ENCODE measurements at regions not wholly inside any gene's neighbourhood (a gene's known extent, or its start where the extent isn't known, plus 50 kb on each side); places are given as distances from the start of the nearest gene placed in this dataset.
"Not testable (repeated sequence)": the region's sequence is repeated elsewhere in the genome, so short reads cannot be mapped to it uniquely, and the experiment has no call there.

DNA sequence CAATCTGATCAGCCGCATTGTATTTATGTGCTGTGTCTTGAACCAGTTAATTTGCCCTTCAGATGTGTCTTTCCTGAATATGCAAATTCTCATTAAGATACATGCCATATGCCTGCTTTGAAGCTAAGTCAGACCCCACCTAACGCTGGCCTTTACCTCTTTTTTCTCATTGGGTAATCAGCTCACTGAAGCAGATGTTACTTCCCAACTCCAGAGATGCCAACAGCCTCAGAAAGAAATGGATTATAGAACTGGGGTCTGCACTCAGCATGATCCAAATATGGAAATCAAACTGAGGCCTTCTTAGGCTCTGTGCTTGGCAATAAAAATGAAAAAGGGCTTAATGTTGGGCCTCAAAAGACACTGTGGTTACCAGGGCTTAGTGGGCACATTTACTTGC is 113.9 kb downstream of the FZD1 start:
- Histone ChIP-seq H3K4me1 (ENCODE audit: insufficient read depth, low read length) (peaks cover 2% of the 10 kb centered on the region; the same call in 1 of the 2 replicates), H3K4me3 (ENCODE audit: low read length) (no peak overlapping the region), H3K9me3 (ENCODE audit: insufficient read depth, low read depth, low read length) (no peaks in the 10 kb centered on the region), H3K27me3 (ENCODE audit: insufficient read depth, low read length) (no peaks in the 10 kb centered on the region), H3K27ac (ENCODE audit: low read depth, low read length) (no peak overlapping the region), H3K9ac (ENCODE audit: low read depth, low read length) (no peak overlapping the region), H3K36me3 (ENCODE audit: insufficient read depth, low read length) (no peaks in the 10 kb centered on the region)
- 90% methylated on average over 2 of the region's 2 CpGs for WGBS

DNA sequence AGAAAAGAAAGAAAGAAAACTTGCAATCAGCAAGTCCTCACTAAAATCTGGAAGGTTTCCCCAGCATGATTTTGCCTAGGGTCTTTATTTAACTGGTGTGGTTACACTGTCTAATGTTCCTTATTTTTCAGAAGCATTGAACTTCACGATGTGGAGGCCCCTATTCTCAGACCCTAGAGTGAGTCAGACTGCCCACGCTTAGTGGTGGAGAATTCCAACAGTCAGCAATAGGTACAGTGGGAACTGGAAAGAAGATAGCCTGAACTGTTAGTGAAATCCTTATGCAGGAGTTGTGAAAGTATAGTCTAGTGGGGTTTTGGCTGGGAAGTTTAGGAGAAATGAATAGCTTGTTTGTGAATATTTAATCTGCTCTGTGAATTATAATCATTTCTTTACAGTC is 115.0 kb downstream of the FZD1 start:
- Histone ChIP-seq H3K4me3 (ENCODE audit: low read length) (no peak overlapping the region), H3K27me3 (ENCODE audit: insufficient read depth, low read length) (no peaks in the 10 kb centered on the region), H3K9me3 (ENCODE audit: insufficient read depth, low read depth, low read length) (no peaks in the 10 kb centered on the region), H3K9ac (ENCODE audit: low read depth, low read length) (no peak overlapping the region), H3K4me1 (ENCODE audit: insufficient read depth, low read length) (peaks cover 2% of the 10 kb centered on the region; the same call in 1 of the 2 replicates), H3K36me3 (ENCODE audit: insufficient read depth, low read length) (no peaks in the 10 kb centered on the region), H3K27ac (ENCODE audit: low read depth, low read length) (no peak overlapping the region)
- 90% methylated on average over 2 of the region's 2 CpGs for WGBS

DNA sequence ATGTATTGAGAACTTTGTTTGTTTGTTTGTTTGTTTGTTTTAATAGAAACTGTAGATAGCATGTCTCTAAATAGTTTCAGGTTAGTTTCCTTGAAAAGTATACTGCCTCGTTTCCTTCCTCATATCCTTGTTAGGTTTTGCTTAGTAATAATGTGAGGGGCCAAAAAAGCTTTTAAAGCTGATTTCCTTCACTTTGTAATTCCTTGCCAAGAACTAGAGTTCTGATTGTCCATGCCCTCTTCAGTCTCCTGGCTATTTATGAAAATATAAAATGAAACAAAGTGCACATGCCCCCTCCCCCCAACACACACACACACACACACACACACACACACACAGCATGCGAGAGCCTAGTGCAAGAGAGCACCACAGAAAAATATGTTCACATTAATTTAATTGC is 115.8 kb downstream of the FZD1 start:
- Histone ChIP-seq H3K27ac (ENCODE audit: low read depth, low read length) (no peak overlapping the region), H3K4me1 (ENCODE audit: insufficient read depth, low read length) (no peaks in the 10 kb centered on the region), H3K4me3 (ENCODE audit: low read length) (no peak overlapping the region), H3K27me3 (ENCODE audit: insufficient read depth, low read length) (no peaks in the 10 kb centered on the region), H3K36me3 (ENCODE audit: insufficient read depth, low read length) (no peaks in the 10 kb centered on the region), H3K9ac (ENCODE audit: low read depth, low read length) (no peak overlapping the region), H3K9me3 (ENCODE audit: insufficient read depth, low read depth, low read length) (no peaks in the 10 kb centered on the region)
- 100% methylated on average over 2 of the region's 2 CpGs for WGBS

DNA sequence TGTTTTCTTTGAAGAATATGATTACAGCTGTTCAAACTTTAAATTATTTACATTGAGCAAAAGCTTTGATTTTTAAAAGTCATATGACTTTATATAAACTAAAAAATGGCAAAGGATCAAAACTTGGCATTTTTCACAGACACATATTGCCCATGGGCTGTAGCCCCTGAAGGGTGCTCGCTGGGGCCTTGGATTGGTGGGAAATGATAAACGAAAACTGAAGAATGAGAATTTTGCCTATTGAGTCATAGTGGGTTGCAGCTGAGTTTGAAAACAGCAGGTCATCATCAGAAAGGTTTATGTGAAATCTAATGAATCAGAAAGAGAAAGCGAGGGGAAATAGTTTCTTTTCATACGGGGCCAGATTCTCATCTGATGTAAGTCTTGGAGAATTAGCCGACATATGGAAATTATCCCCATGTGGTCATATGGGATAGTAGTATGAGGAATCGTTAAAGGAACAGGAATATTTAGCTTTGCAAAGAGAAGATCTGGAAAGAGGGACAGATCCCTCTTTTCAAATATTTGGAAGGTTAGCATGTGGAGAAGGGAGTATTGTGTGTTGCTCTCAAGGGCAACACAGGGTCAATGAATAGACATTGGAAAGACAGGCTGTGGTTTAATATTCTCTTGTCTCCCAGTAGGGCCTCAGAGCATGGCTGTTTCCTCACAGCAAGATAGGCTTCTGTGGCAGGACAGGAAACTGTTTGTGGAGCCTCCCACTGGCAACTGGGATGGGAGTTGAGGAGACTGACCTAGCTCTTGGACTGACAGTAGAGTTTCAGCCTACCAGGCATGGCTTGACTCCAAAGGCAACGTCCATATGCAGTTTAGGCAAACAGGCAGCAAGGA is 119.0 kb downstream of the FZD1 start:
- Histone ChIP-seq H3K9ac (ENCODE audit: low read depth, low read length) (no peak overlapping the region), H3K27ac (ENCODE audit: low read depth, low read length) (no peak overlapping the region), H3K4me1 (ENCODE audit: insufficient read depth, low read length) (no peaks in the 10 kb centered on the region), H3K27me3 (ENCODE audit: insufficient read depth, low read length) (no peaks in the 10 kb centered on the region), H3K36me3 (ENCODE audit: insufficient read depth, low read length) (no peaks in the 10 kb centered on the region), H3K4me3 (ENCODE audit: low read length) (no peak overlapping the region), H3K9me3 (ENCODE audit: insufficient read depth, low read depth, low read length) (no peaks in the 10 kb centered on the region)
- WGBS, result 92% methylated on average over 7 of the region's 7 CpGs

DNA sequence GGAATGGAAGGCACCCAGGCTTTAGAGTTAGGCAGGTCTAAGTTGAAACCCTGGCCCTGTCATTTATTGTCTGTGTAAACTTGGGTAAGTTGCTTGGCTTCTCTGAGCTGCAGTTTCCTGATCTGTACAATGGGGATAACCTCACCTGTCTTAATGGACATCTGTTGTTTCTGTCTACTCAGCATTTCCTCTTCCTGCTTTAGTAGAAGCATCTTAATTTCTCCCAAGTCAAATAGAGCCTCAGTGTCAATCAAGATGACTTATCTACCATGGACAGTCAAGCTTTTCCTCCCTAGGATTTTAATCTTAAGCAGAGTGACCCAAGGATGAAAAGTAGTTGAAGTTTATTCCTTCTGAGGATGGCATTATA is 119.7 kb downstream of the FZD1 start:
- H3K4me1 ChIP-seq (ENCODE audit: insufficient read depth, low read length), result no peaks in the 10 kb centered on the region
- no peak overlapping the region for H3K9ac ChIP-seq (ENCODE audit: low read depth, low read length)
- no peaks in the 10 kb centered on the region for H3K36me3 ChIP-seq (ENCODE audit: insufficient read depth, low read length)
- H3K27me3 ChIP-seq (ENCODE audit: insufficient read depth, low read length), result no peaks in the 10 kb centered on the region
- H3K9me3 ChIP-seq (ENCODE audit: insufficient read depth, low read depth, low read length), result no peaks in the 10 kb centered on the region
- no peak overlapping the region for H3K4me3 ChIP-seq (ENCODE audit: low read length)
- no peak overlapping the region for H3K27ac ChIP-seq (ENCODE audit: low read depth, low read length)

DNA sequence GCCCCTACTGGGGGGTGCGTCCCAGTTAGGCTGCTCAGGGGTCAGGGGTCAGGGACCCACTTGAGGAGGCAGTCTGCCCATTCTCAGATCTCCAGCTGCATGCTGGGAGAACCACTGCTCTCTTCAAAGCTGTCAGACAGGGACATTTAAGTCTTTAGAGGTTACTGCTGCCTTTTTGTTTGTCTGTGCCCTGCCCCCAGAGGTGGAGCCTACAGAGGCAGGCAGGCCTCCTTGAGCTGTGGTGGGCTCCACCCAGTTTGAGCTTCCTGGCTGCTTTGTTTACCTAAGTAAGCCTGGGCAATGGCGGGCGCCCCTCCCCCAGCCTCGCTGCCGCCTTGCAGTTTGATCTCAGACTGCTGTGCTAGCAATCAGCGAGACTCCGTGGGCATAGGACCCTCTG is 130.5 kb downstream of the FZD1 start:
- not testable (repeated sequence) for H3K9me3 ChIP-seq (ENCODE audit: insufficient read depth, low read depth, low read length); H3K9ac ChIP-seq (ENCODE audit: low read depth, low read length); H3K36me3 ChIP-seq (ENCODE audit: insufficient read depth, low read length); H3K27ac ChIP-seq (ENCODE audit: low read depth, low read length); H3K4me1 ChIP-seq (ENCODE audit: insufficient read depth, low read length)
- Histone ChIP-seq H3K4me3 (ENCODE audit: low read length) (peak overlapping the region; percentile 42), H3K27me3 (ENCODE audit: insufficient read depth, low read length) (peaks cover 39% of the 10 kb centered on the region)
- 18% methylated on average over 6 of the region's 7 CpGs for WGBS

DNA sequence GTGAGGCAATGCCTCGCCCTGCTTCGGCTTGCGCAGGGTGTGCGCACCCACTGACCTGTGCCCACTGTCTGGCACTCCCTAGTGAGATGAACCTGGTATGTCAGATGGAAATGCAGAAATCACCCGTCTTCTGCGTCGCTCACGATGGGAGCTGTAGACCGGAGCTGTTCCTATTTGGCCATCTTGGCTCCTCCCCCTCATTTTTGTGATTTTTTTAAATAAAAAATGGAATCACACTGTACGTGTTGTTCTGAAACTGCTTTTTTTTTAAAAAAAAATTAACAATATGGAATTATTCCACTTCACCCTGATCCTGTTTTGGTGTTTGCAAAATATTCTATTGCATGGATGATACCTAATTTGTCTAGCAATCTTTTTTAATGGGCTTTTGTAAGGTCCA is 131.1 kb downstream of the FZD1 start:
- H3K4me1 ChIP-seq (ENCODE audit: insufficient read depth, low read length); H3K9me3 ChIP-seq (ENCODE audit: insufficient read depth, low read depth, low read length); H3K36me3 ChIP-seq (ENCODE audit: insufficient read depth, low read length); H3K27ac ChIP-seq (ENCODE audit: low read depth, low read length); H3K9ac ChIP-seq (ENCODE audit: low read depth, low read length): not testable (repeated sequence)
- H3K4me3 ChIP-seq (ENCODE audit: low read length), result peak overlapping the region; percentile 42
- WGBS, result 50% methylated on average over 9 of the region's 10 CpGs
- peaks cover 44% of the 10 kb centered on the region for H3K27me3 ChIP-seq (ENCODE audit: insufficient read depth, low read length)

DNA sequence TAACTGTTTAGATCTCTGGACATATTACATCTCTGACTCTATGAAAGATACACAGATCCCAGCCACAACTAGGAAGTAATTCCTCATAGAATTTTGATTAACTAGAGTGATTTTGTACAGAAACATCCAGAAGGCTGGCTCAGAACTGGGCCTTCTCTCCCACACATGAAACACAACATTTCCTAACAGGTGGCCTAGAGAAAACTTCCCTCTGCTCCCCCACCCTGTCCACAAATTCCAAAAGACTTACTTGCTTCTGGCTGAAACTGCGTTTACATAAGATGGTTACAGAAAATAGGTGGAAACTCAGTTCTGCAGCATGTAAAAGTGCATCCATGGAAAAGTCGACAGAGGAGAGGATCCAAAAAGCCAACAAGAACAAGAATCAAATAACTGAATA is 132.9 kb downstream of the FZD1 start:
- Histone ChIP-seq H3K27ac (ENCODE audit: low read depth, low read length) (no peak overlapping the region), H3K9me3 (ENCODE audit: insufficient read depth, low read depth, low read length) (no peaks in the 10 kb centered on the region), H3K9ac (ENCODE audit: low read depth, low read length) (no peak overlapping the region), H3K36me3 (ENCODE audit: insufficient read depth, low read length) (no peaks in the 10 kb centered on the region), H3K4me1 (ENCODE audit: insufficient read depth, low read length) (no peaks in the 10 kb centered on the region), H3K27me3 (ENCODE audit: insufficient read depth, low read length) (peaks cover 45% of the 10 kb centered on the region), H3K4me3 (ENCODE audit: low read length) (no peak overlapping the region)
- WGBS, result 91% methylated on average over 2 of the region's 2 CpGs

DNA sequence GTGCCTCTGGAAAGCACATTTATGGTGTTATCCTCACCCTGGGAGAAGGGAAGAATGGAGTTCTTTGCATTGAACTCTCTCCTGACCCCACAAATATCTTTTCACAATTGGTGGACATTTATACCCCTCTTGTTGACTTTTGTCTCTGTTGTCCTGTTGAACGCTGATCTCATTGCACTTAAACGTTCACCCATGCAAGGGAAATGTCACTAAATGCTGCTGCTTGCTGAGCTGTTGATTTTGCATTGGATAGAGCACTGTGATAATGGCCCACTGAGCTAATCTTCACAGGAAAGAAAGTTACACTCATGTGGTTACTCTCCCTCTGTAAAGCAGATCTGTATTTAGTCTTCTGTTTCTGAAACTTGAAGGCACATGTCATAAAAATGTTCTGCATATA is 133.4 kb downstream of the FZD1 start:
- WGBS, result 24% methylated on average over 2 of the region's 2 CpGs
- no peaks in the 10 kb centered on the region for H3K4me1 ChIP-seq (ENCODE audit: insufficient read depth, low read length)
- H3K27ac ChIP-seq (ENCODE audit: low read depth, low read length), result no peak overlapping the region
- no peaks in the 10 kb centered on the region for H3K9me3 ChIP-seq (ENCODE audit: insufficient read depth, low read depth, low read length)
- H3K36me3 ChIP-seq (ENCODE audit: insufficient read depth, low read length), result no peaks in the 10 kb centered on the region
- peaks cover 45% of the 10 kb centered on the region for H3K27me3 ChIP-seq (ENCODE audit: insufficient read depth, low read length)
- no peak overlapping the region for H3K9ac ChIP-seq (ENCODE audit: low read depth, low read length)
- no peak overlapping the region for H3K4me3 ChIP-seq (ENCODE audit: low read length)

DNA sequence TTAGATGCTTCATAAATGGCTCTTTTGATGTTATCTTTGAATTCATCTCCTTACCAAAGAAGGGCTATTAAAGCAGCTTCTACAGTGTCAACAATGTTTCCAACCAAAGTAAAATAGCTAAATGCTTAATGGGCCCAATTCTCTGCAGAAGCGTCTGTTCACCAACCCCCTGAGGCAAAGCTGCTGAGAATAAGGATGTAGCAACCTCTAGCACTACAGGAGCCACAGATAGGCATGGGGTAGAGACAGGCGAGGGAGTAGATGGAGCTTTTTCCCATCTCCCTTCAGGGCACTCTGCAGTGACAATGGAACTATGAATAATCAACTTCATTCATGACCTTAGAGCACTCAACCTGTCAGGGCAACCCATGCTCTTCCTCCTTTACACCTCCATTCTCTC is 134.1 kb downstream of the FZD1 start:
- WGBS, result 19% methylated on average over 2 of the region's 2 CpGs
- Histone ChIP-seq H3K9me3 (ENCODE audit: insufficient read depth, low read depth, low read length) (no peaks in the 10 kb centered on the region), H3K27me3 (ENCODE audit: insufficient read depth, low read length) (peaks cover 45% of the 10 kb centered on the region), H3K36me3 (ENCODE audit: insufficient read depth, low read length) (no peaks in the 10 kb centered on the region), H3K4me1 (ENCODE audit: insufficient read depth, low read length) (no peaks in the 10 kb centered on the region), H3K27ac (ENCODE audit: low read depth, low read length) (no peak overlapping the region), H3K9ac (ENCODE audit: low read depth, low read length) (no peak overlapping the region), H3K4me3 (ENCODE audit: low read length) (no peak overlapping the region)

DNA sequence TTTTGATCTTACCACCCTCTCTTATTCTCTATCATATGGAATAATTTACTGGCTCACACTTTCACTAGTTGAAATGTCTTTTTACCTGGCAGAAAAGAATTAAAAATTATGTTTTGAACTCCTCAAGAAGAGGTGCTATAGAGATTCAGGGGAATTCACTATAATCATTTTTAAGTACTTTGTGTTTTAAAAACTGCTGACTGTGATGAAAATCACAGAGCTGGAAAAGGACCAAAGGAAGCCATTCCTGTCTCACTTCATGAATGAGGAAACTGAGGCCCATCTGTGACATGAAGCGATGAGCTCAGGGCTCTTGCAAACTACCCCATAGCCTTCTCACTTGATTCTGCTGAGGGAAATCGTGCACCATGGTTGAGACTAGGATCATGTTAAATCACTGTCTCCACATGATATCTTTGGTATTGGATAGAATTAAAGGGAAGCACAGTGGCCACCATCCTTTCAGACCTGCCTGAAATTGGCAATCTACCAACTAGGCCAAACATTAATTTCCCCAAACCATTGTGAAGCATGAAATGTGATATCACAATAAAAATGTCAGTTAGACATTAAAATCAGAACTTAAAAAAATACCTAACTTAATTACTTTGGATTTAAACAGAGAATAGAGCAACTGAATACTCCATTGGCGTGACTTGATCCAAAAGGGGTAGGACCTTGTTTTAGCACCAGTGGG is 141.0 kb downstream of the FZD1 start:
- Histone ChIP-seq H3K9ac (ENCODE audit: low read depth, low read length) (no peak overlapping the region), H3K27ac (ENCODE audit: low read depth, low read length) (no peak overlapping the region), H3K4me3 (ENCODE audit: low read length) (no peak overlapping the region), H3K36me3 (ENCODE audit: insufficient read depth, low read length) (no peaks in the 10 kb centered on the region), H3K4me1 (ENCODE audit: insufficient read depth, low read length) (peaks cover 11% of the 10 kb centered on the region; the same call in 1 of the 2 replicates), H3K9me3 (ENCODE audit: insufficient read depth, low read depth, low read length) (no peaks in the 10 kb centered on the region), H3K27me3 (ENCODE audit: insufficient read depth, low read length) (peaks cover 1% of the 10 kb centered on the region)
- WGBS, result 97% methylated on average over 3 of the region's 3 CpGs

All from HUES64 (cell line).